ENCODE measurements at regions not wholly inside any gene's neighbourhood (a gene's known extent, or its start where the extent isn't known, plus 50 kb on each side); places are given as distances from the start of the nearest gene placed in this dataset.

GRCh38 chr2:8491296-8492027 is 190.4 kb upstream of the ID2 start:
- no peak for TF ChIP-seq CTCF (IDR thresholded peaks at IDR 0.05; ENCODE audit: low read depth, low read length)
- no peak for TF ChIP-seq POLR2A (IDR thresholded peaks at IDR 0.05; ENCODE audit: extremely low read depth, insufficient read length)
- TF ChIP-seq MAX (IDR thresholded peaks at IDR 0.05; ENCODE audit: low read depth, low read length) = no peak
- no peak for TF ChIP-seq MYC (IDR thresholded peaks at IDR 0.05; ENCODE audit: low read depth, low read length)

Measured in NB4 (cell line).